WTC11 (cell line): ENCODE measurements at regions not wholly inside any gene's neighbourhood (a gene's known extent, or its start where the extent isn't known, plus 50 kb on each side); places are given as distances from the start of the nearest gene placed in this dataset.

Source experiments
- CTCF ChIP-seq: fragments of 200-600 bp; IDR thresholded peaks from 2 replicates; pipeline ENCODE4 v1.8.0; 2022; ENCODE audit warnings: antibody characterized with exemption
- JAZF1 ChIP-seq: fragments of 250-450 bp; sonication (Bioruptor Pico); IDR thresholded peaks from 2 replicates; pipeline ENCODE4 v1.9.0; 2021; ENCODE audit warnings: moderate library complexity, mild to moderate bottlenecking, inconsistent platforms
- JUN ChIP-seq: sonication (generic); formaldehyde crosslinking; IDR thresholded peaks from 2 replicates; pipeline ENCODE4 v1.8.0; 2023; ENCODE audit warnings: mild to moderate bottlenecking, missing genetic modification reagents
- NR2C2 ChIP-seq: sonication (generic); formaldehyde crosslinking; IDR thresholded peaks from 2 replicates; pipeline ENCODE4 v1.8.0; 2022; ENCODE audit warnings: mild to moderate bottlenecking, missing genetic modification reagents

- TF ChIP-seq CTCF: no peak
- no peak for TF ChIP-seq NR2C2 (CRISPR knock-in tag)
- TF ChIP-seq JAZF1: no peak
- TF ChIP-seq JUN (CRISPR knock-in tag): no peak
Observed at GRCh38 chr13:82719987-82720386, 1162.3 kb downstream of the SLITRK1 start.
